HFFc6 (cell line): ENCODE measurements at regions not wholly inside any gene's neighbourhood (a gene's known extent, or its start where the extent isn't known, plus 50 kb on each side); places are given as distances from the start of the nearest gene placed in this dataset.

Source experiments
- DNase-seq: peaks from one replicate; pipeline ENCODE4 v3.0.0-alpha.2; 2018
- H3K27ac Mint-ChIP-seq: 2 replicates; pipeline ENCODE4 v1.8.0; 2020; ENCODE audit warnings: mild to moderate bottlenecking, mixed read lengths
- H3K27me3 Mint-ChIP-seq: 2 replicates; pipeline ENCODE4 v1.8.0; 2021; ENCODE audit warnings: mild to moderate bottlenecking, moderate library complexity, mixed read lengths; ENCODE audit not compliant: insufficient read depth
- H3K36me3 Mint-ChIP-seq: 2 replicates; pipeline ENCODE4 v1.8.0; 2021; ENCODE audit warnings: low read depth, mixed read lengths
- H3K4me1 Mint-ChIP-seq: 2 replicates; pipeline ENCODE4 v1.8.0; 2020; ENCODE audit warnings: low read depth, mixed read lengths
- H3K4me3 Mint-ChIP-seq: 2 replicates; pipeline ENCODE4 v1.8.0; 2020; ENCODE audit warnings: mild to moderate bottlenecking, moderate library complexity, mixed read lengths
- H3K9me3 Mint-ChIP-seq: 2 replicates; pipeline ENCODE4 v1.8.0; 2020; ENCODE audit warnings: mild to moderate bottlenecking, mixed read lengths
- TF ChIP-seq, protein P1 (sequence below): fragments of 200-600 bp; sonication (generic); IDR thresholded peaks from 2 replicates; pipeline ENCODE4 v1.5.0; 2021; ENCODE audit warnings: antibody characterized with exemption, mild to moderate bottlenecking

DNA sequence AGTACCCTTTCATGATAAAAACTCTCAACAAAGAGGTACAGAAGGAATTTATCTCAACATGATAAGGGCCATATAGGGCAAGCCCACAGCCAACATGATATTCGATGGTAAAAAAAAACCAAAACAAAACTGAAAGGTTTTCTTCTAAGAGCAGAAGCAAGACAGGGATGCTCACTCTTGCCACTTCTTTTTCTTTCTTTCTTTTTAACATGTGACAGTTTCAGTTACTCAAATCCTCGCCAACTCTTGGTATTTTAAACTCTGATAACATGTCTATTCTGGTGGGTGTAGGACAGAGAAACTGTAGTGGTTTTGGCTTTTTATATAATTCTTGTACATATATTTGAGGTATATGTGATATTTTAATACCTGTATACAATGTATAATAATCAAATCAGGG lies 74.0 kb upstream of the NMNAT3 start:
- Mint-ChIP-seq H3K4me3 (no peak overlapping the region), H3K4me1 (no peaks in the 10 kb centered on the region), H3K27me3 (no peaks in the 10 kb centered on the region), H3K36me3 (no peaks in the 10 kb centered on the region), H3K9me3 (peaks cover 45% of the 10 kb centered on the region), H3K27ac (no peak overlapping the region)
- DNase-seq, result no peak
- TF ChIP-seq, protein P1, sequence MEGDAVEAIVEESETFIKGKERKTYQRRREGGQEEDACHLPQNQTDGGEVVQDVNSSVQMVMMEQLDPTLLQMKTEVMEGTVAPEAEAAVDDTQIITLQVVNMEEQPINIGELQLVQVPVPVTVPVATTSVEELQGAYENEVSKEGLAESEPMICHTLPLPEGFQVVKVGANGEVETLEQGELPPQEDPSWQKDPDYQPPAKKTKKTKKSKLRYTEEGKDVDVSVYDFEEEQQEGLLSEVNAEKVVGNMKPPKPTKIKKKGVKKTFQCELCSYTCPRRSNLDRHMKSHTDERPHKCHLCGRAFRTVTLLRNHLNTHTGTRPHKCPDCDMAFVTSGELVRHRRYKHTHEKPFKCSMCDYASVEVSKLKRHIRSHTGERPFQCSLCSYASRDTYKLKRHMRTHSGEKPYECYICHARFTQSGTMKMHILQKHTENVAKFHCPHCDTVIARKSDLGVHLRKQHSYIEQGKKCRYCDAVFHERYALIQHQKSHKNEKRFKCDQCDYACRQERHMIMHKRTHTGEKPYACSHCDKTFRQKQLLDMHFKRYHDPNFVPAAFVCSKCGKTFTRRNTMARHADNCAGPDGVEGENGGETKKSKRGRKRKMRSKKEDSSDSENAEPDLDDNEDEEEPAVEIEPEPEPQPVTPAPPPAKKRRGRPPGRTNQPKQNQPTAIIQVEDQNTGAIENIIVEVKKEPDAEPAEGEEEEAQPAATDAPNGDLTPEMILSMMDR, result no peak

DNA sequence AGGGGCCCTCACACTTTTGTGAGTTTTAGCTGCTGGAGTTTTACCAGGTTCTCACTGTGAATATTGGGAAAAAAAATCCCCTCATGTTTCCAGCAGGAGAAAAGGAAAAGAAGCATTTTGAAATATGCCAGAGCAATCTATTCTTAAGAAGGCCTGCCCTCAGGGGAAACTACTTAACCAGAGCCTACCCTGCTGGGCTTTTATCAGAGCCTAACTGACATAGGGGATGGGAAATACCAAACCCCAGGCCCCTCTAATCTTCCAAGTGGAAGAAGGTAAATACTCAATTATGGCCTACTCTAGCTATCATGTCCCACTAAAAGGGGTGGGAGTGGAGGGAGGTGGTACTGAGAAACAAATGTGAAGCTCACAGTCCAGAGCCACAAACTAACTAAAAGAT lies 68.7 kb upstream of the NMNAT3 start:
- DNase-seq, result no peak
- H3K9me3 Mint-ChIP-seq, result peaks cover 49% of the 10 kb centered on the region
- no peak overlapping the region for H3K27ac Mint-ChIP-seq
- no peaks in the 10 kb centered on the region for H3K4me1 Mint-ChIP-seq
- no peaks in the 10 kb centered on the region for H3K27me3 Mint-ChIP-seq
- no peak overlapping the region for H3K4me3 Mint-ChIP-seq
- TF ChIP-seq, protein P1, result no peak
- no peaks in the 10 kb centered on the region for H3K36me3 Mint-ChIP-seq

DNA sequence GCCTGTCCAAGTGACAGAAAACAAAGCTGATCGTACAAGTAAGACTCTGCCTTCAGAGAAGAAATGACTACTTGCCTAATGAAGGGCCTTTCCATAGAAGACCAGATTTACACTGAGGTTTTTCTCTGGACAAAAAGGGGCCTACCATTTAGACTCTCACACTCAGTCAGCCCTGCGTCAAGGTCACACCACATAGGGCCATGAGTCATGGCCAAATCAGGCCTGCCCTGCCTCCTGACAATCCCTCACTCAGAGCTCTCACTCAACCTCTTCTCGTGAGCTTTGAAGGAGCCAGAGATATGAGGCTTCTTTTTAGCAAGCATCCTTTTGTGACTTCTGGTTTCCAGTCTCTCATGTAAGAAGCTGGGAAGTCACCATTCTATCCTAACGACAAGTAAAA lies 68.1 kb upstream of the NMNAT3 start:
- TF ChIP-seq, protein P1, result no peak
- DNase-seq, result no peak
- Mint-ChIP-seq H3K4me3 (no peak overlapping the region), H3K27me3 (no peaks in the 10 kb centered on the region), H3K36me3 (no peaks in the 10 kb centered on the region), H3K27ac (no peak overlapping the region), H3K9me3 (peaks cover 49% of the 10 kb centered on the region), H3K4me1 (no peaks in the 10 kb centered on the region)

DNA sequence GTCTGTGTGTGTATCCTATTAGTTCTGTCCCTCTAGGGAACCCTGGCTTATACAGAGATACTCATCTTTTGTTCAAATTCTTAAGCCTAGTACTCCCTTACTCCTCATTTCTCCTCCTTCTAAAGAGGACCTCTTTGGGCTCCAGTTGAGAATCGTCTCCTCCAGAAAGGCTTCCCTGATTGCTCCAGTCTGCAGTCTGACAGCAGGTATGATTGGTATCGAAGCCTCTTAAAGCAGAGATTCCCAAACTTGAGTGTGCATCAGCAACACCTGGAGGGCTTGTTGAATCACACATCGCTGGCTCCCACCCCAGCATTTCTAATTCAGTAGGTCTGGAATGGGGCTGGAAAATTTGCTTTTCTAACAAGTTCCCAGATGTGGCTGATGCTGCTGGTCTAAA lies 60.9 kb upstream of the NMNAT3 start:
- Mint-ChIP-seq H3K27me3 (no peaks in the 10 kb centered on the region; the same call in 1 of the 2 replicates), H3K4me3 (no peak overlapping the region), H3K27ac (no peak overlapping the region), H3K9me3 (peaks cover 56% of the 10 kb centered on the region), H3K36me3 (no peaks in the 10 kb centered on the region; the same call in 1 of the 2 replicates), H3K4me1 (no peaks in the 10 kb centered on the region)
- TF ChIP-seq, protein P1, result no peak
- DNase-seq, result no peak

DNA sequence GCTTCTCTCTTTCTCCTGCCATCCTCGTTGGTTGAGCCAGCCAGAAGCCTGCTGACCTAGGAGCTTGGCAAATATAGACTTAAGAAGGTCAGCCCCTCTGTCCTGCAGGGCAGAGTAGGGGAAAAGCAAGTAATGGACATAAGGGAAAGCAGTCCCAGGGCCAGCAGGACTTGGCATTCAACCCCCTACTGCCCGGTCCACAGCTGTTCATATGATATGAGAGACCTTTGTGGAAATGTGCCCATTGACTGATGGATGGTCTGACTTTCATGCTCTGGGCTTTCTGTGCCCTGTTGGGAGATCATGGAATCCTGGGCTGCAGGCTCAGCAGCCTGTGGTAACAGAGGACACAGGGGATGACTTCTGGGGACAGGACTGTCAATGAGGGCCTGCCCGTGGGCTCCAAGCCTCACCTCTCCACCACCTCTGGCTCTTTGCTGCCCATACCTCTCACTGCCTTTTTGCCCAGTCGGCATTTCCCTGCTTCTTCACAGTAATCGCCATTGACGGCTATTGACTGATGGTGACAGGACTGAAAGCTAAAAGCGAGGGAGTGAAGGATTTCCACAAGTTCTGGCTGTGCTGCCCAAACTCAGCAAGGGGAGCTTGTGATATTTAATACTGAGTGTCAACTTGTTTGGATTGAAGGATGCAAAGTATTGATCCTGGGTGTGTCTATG lies 60.0 kb upstream of the NMNAT3 start:
- no peaks in the 10 kb centered on the region for H3K4me1 Mint-ChIP-seq
- no peaks in the 10 kb centered on the region; the same call in 1 of the 2 replicates for H3K27me3 Mint-ChIP-seq
- H3K4me3 Mint-ChIP-seq, result no peak overlapping the region
- H3K27ac Mint-ChIP-seq, result no peak overlapping the region
- peaks cover 6% of the 10 kb centered on the region; the same call in 1 of the 2 replicates for H3K36me3 Mint-ChIP-seq
- DNase-seq, result no peak
- TF ChIP-seq, protein P1, result no peak
- H3K9me3 Mint-ChIP-seq, result peaks cover 59% of the 10 kb centered on the region
